ENCODE measurements at regions not wholly inside any gene's neighbourhood (a gene's known extent, or its start where the extent isn't known, plus 50 kb on each side); places are given as distances from the start of the nearest gene placed in this dataset.

DNA sequence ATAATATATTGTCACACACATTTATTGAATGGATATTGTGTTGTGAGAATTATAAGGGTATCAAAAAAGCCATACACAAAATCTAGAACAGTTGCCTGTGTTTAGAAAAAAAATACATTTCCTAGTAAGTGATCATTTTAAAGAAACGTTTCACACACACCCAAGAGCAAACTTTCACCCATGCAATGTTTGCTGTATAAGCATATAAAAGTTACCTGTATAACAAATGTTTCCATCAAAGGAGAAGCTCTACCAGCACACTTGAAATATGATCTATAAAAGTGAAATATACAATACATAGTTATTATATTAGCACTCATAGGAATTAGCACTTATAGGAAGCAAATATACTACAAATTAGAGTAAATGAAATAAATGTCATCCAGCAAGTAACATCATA, 1098.1 kb downstream of the NCAM2 start:
- no peak for TF ChIP-seq CTCF (conservative IDR thresholded peaks at IDR 0.05; ENCODE audit: low read depth)
- CTCF ChIA-PET: no interaction called here
- no peak overlapping the region for H3K27ac ChIP-seq
- no peak for DNase-seq (ENCODE audit: low spot score)
- POLR2A ChIA-PET (ENCODE audit: low non-redundant PET): no interaction called here

- H3K27ac ChIP-seq: no peak overlapping the region
- CTCF ChIA-PET: no interaction called here
- peak; percentile 17 for DNase-seq (ENCODE audit: low spot score)
- POLR2A ChIA-PET (ENCODE audit: low non-redundant PET): no interaction called here
- TF ChIP-seq CTCF (conservative IDR thresholded peaks at IDR 0.05; ENCODE audit: low read depth): no peak
These were observed 1108.7 kb downstream of the NCAM2 start for GRCh38 chr21:22106720-22107410.

- no peak for TF ChIP-seq CTCF (conservative IDR thresholded peaks at IDR 0.05; ENCODE audit: low read depth)
- CTCF ChIA-PET: no interaction called here
- no peak overlapping the region for H3K27ac ChIP-seq
- POLR2A ChIA-PET (ENCODE audit: low non-redundant PET): no interaction called here
- DNase-seq (ENCODE audit: low spot score): no peak
These were observed 1117.5 kb downstream of the NCAM2 start for GRCh38 chr21:22115746-22116145.

DNA sequence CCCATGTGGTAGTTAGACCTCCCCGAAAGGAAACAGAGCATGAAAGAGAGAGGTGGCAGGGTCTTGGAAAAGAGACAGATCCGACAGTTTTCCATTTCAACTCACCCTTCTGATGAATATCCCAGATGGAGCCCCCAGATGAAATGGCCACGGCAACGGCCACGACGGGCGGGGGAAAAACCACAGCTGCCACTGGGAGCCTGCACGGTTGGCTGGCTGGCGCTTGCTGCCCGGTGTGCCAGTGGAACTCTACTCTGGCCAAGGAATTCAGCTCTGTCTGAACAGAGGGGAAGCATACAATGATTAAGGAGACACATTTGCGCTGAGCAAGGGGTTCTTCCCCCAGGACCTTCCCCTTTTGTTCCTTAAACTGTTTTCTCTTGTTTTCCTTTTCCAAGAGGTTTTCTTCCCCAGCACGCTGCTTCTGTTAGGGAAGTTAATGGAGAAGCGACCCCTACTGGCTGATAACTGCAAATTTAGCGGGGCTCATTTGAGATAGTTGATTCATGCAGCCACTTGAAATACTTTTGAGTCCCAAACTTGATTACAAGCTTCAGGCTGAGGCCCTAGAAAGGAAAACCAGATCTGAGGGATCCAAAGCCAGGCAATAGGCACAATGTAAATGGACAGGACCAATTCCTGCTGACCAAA, 1122.5 kb downstream of the NCAM2 start:
- no peak for DNase-seq (ENCODE audit: low spot score)
- no peak overlapping the region for H3K27ac ChIP-seq
- no peak for TF ChIP-seq CTCF (conservative IDR thresholded peaks at IDR 0.05; ENCODE audit: low read depth)
- ChIA-PET POLR2A (ENCODE audit: low non-redundant PET) (no interaction called here), CTCF (interaction anchor here (0.6 to 0.7 kb wide), 3 partner anchors 54 to 1190 kb away, joined by 3 to 4 read pairs (median 3); no protein-coding TSS in a partner anchor)

DNA sequence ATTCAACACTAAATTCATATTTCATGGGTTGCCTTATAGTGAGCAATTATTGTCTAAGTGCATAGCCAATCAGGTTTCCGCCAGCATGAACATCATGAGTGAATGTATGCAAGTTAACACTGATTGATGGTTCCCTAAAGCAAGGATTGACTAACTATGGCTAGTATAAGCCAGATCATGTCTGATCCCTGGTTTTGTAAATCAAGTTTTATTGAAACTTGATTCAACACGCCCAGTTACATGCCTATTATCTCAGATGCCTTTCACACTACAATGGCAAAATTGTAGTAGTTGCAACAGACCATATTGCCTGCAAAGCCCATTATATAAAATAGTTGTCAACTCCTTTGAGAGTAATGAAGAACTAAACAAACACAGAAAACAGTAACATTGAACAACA, 1127.4 kb downstream of the NCAM2 start:
- H3K27ac ChIP-seq: no peak overlapping the region
- DNase-seq (ENCODE audit: low spot score): no peak
- TF ChIP-seq CTCF (conservative IDR thresholded peaks at IDR 0.05; ENCODE audit: low read depth): no peak
- ChIA-PET CTCF (interaction anchor here (0.8 kb wide), 1 partner anchor 511 kb away, joined by 3 read pairs; no protein-coding TSS in a partner anchor), POLR2A (ENCODE audit: low non-redundant PET) (no interaction called here)

DNA sequence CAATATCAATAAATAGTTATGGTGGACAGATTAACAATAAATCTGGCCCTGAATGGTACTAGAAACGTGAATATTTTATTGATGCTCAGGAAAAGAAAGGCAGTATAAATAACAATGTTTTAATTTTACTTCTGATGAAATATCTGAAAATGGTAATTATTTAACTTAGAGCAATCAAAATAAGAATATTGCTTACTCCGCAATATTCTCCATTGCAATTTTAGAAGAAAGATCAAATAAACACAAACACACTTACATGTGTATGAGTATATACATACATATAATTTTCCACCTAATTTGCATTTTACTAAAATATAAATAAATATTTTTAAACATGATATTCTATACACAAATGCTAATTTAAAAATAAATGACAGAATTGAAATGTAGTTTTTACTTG, 1130.5 kb downstream of the NCAM2 start:
- no peak for DNase-seq (ENCODE audit: low spot score)
- no peak overlapping the region for H3K27ac ChIP-seq
- no peak for TF ChIP-seq CTCF (conservative IDR thresholded peaks at IDR 0.05; ENCODE audit: low read depth)
- ChIA-PET CTCF (no interaction called here), POLR2A (ENCODE audit: low non-redundant PET) (no interaction called here)
